ENCODE measurements at regions not wholly inside any gene's neighbourhood (a gene's known extent, or its start where the extent isn't known, plus 50 kb on each side); places are given as distances from the start of the nearest gene placed in this dataset.

GRCh38 chr4:14022456-14022855 is 394.9 kb upstream of the BOD1L1 start:
- DNase-seq (ENCODE audit: low spot score): no peak
- no peak for ATAC-seq
- peaks cover 5% of the 10 kb centered on the region for H3K9me3 Mint-ChIP-seq

DNA sequence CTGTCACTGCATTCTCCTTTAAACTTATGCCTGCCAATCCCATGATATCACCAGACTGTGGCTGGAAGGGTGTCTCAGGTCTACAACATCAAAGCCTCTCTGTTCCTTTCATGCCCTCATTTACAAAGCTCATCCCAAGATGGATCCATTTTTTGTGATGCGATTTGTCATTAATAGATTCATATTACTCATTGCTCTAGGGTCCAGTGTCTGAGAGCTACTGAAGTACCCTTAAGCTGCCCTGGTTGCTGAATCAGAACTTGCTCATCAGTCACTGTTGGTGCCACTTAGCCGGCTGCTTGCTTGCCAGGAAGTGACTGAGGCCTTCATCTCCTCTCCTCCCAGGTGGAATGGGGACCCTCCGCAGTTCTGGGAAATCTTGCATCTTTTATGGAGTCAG is 395.5 kb upstream of the BOD1L1 start:
- H3K9me3 Mint-ChIP-seq: peaks cover 5% of the 10 kb centered on the region
- no peak for ATAC-seq
- DNase-seq (ENCODE audit: low spot score): no peak
- H3K27ac Mint-ChIP-seq: no peak overlapping the region
- no peaks in the 10 kb centered on the region for H3K4me1 Mint-ChIP-seq (ENCODE audit: low read depth in 2 of 2)
- H3K36me3 Mint-ChIP-seq: no peaks in the 10 kb centered on the region
- no peaks in the 10 kb centered on the region for H3K27me3 Mint-ChIP-seq
- H3K4me3 Mint-ChIP-seq: no peak overlapping the region

More at GRCh38 chr4:14022456-14022855, 394.9 kb upstream of the BOD1L1 start:
- H3K27ac Mint-ChIP-seq: no peak overlapping the region
- no peaks in the 10 kb centered on the region for H3K36me3 Mint-ChIP-seq
- no peak overlapping the region for H3K4me3 Mint-ChIP-seq
- H3K27me3 Mint-ChIP-seq: no peaks in the 10 kb centered on the region
- no peaks in the 10 kb centered on the region for H3K4me1 Mint-ChIP-seq (ENCODE audit: low read depth in 2 of 2)

GRCh38 chr4:14023896-14024295 is 396.4 kb upstream of the BOD1L1 start:
- no peak overlapping the region for H3K4me3 Mint-ChIP-seq

DNA sequence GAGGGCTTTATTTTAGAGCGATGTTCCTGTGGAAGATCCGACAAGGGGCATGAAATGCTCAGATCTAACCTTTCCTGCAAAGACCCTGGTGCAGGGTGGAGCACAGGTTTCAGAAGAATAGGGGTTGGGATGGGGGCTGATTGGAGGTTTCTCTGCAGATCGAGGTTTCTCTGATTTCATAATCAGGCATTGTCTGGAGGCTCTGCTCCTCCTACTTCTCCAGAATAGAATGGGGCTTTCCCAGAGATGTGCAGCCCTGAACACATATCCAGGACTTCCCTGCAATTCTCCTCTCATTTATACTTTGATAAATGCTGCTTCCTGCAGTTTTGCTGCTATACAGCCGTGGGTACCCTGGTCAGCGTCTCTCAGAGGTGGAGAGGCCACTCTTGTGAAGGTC is 397.6 kb upstream of the BOD1L1 start:
- no peaks in the 10 kb centered on the region for H3K36me3 Mint-ChIP-seq
- no peaks in the 10 kb centered on the region for H3K4me1 Mint-ChIP-seq (ENCODE audit: low read depth in 2 of 2)
- ATAC-seq: no peak
- no peaks in the 10 kb centered on the region for H3K27me3 Mint-ChIP-seq
- no peak for DNase-seq (ENCODE audit: low spot score)
- no peak overlapping the region for H3K4me3 Mint-ChIP-seq
- H3K9me3 Mint-ChIP-seq: peaks cover 5% of the 10 kb centered on the region
- no peak overlapping the region for H3K27ac Mint-ChIP-seq

More at GRCh38 chr4:14023896-14024295, 396.4 kb upstream of the BOD1L1 start:
- DNase-seq (ENCODE audit: low spot score) (no peak), ATAC-seq (no peak)
- peaks cover 5% of the 10 kb centered on the region for H3K9me3 Mint-ChIP-seq
- no peak overlapping the region for H3K27ac Mint-ChIP-seq
- H3K36me3 Mint-ChIP-seq: no peaks in the 10 kb centered on the region
- no peaks in the 10 kb centered on the region for H3K4me1 Mint-ChIP-seq (ENCODE audit: low read depth in 2 of 2)
- H3K27me3 Mint-ChIP-seq: no peaks in the 10 kb centered on the region

GRCh38 chr4:14025891-14026290 is 398.4 kb upstream of the BOD1L1 start:
- H3K9me3 Mint-ChIP-seq: peaks cover 6% of the 10 kb centered on the region
- no peaks in the 10 kb centered on the region for H3K27me3 Mint-ChIP-seq
- H3K4me1 Mint-ChIP-seq (ENCODE audit: low read depth in 2 of 2): no peaks in the 10 kb centered on the region
- H3K4me3 Mint-ChIP-seq: no peak overlapping the region
- ATAC-seq: no peak
- H3K36me3 Mint-ChIP-seq: no peaks in the 10 kb centered on the region
- H3K27ac Mint-ChIP-seq: no peak overlapping the region
- no peak for DNase-seq (ENCODE audit: low spot score)

DNA sequence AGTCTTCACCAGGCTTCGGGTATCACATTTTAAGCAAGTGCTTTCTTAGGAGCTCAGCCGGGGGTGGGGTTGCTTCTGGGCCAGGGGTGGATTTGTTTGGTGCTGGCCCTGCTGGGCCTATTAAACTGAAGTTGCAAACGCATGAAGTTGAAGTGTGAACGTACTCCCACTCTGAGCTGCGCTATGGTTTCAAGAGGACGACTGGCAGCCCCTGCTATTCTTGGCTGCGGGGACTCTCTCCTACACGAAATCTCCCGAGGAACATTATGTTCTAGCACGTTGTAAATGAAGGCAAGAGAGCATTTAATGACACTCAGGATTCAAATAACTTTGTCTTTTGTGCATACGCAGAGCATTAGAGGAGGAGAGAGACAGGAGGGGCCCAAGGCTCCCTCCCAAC is 401.3 kb upstream of the BOD1L1 start:
- H3K4me3 Mint-ChIP-seq: no peak overlapping the region
- no peak overlapping the region for H3K27ac Mint-ChIP-seq
- H3K4me1 Mint-ChIP-seq (ENCODE audit: low read depth in 2 of 2): no peaks in the 10 kb centered on the region
- no peaks in the 10 kb centered on the region for H3K36me3 Mint-ChIP-seq
- H3K27me3 Mint-ChIP-seq: no peaks in the 10 kb centered on the region
- no peak for ATAC-seq
- H3K9me3 Mint-ChIP-seq: peaks cover 10% of the 10 kb centered on the region
- no peak for DNase-seq (ENCODE audit: low spot score)

DNA sequence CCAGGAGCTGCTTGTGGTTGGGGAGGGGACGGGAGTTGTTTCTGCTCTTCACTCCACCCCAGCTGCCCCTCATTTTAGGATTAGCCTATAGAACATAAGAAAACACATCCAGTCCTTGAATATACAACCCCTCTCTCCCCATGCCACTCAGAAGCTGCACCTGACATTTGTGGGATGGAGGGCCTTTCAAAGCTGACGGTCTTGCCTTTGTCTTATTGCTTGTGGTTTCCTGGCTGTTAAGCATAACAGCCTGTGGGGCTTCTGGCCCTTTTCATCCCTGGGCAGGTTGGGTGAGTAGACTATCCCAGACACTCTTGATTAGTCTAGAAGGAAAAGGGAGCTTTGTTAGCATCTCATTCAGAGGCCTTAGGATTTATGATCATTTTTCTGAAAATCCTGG is 407.6 kb upstream of the BOD1L1 start:
- ATAC-seq: no peak
- no peak overlapping the region for H3K4me3 Mint-ChIP-seq

DNA sequence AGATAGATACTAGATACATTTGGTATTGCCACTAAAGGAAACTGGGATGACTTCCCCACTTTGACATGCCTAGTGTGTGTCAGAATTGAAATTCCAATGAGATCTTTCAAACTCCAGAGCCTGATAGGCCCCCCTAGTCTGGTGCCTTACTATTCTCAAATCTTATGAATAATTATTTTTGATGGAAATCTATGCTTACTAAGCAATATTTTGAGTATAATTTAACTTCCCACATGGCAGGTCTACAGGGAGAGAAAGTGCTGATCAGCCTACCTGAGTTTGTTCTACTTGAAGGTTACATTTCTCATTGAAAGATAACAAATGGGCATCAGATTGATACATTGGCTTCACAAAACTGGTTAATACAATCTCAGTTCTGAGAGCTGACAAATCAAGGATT is 415.7 kb upstream of the BOD1L1 start:
- H3K27ac Mint-ChIP-seq: no peak overlapping the region
- H3K4me1 Mint-ChIP-seq (ENCODE audit: low read depth in 2 of 2): no peaks in the 10 kb centered on the region
- no peaks in the 10 kb centered on the region for H3K27me3 Mint-ChIP-seq
- H3K36me3 Mint-ChIP-seq: no peaks in the 10 kb centered on the region
- no peak for DNase-seq (ENCODE audit: low spot score)
- ATAC-seq: no peak
- H3K4me3 Mint-ChIP-seq: no peak overlapping the region
- peaks cover 9% of the 10 kb centered on the region for H3K9me3 Mint-ChIP-seq

More for the DNA sequence above, 407.6 kb upstream of the BOD1L1 start:
- Mint-ChIP-seq H3K27me3 (no peaks in the 10 kb centered on the region), H3K4me1 (ENCODE audit: low read depth in 2 of 2) (no peaks in the 10 kb centered on the region), H3K27ac (no peak overlapping the region), H3K36me3 (no peaks in the 10 kb centered on the region), H3K9me3 (peaks cover 11% of the 10 kb centered on the region)
- no peak for DNase-seq (ENCODE audit: low spot score)

DNA sequence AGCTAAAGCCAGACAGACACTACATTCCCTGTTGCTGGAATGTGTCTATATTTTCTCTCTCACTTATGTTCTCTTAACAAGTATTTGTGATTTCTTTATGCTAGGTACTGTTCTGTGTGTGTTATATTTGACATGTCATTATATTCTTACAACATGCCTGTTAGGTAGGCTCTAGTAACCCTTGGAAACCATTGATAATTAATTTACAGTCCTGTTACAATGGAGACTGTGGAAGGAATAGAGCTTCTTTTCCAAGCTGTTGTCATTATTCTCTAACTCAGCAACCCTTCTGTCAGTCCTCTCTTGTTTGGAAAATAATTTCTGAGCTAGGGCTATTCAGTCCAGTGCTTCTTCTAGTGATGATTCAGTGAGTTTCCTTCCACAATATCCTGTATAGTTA is 419.1 kb upstream of the BOD1L1 start:
- Mint-ChIP-seq H3K9me3 (peaks cover 2% of the 10 kb centered on the region), H3K4me3 (no peak overlapping the region), H3K36me3 (no peaks in the 10 kb centered on the region), H3K27ac (no peak overlapping the region), H3K4me1 (ENCODE audit: low read depth in 2 of 2) (no peaks in the 10 kb centered on the region), H3K27me3 (no peaks in the 10 kb centered on the region)
- no peak for ATAC-seq
- DNase-seq (ENCODE audit: low spot score): no peak

DNA sequence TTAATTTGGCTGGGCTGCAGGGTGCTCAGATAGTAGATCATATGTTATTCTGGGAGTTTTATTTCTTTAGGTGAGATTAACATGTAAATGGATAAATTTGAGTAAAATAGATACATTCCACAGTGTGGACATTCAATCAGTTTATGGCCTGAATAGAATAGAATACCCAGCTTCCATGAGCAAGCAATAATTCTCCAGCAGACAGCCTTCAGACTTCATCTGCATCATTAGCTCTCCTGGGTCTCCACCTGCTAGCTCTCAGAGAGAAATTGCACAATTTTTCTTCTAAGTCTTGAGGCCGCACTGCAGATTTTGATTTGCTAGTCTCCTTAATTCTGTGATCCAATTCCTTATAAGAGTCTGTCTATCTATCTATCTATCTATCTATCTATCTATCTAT is 420.3 kb upstream of the BOD1L1 start:
- DNase-seq (ENCODE audit: low spot score) (no peak), ATAC-seq (no peak)
- peaks cover 2% of the 10 kb centered on the region for H3K9me3 Mint-ChIP-seq
- no peaks in the 10 kb centered on the region for H3K36me3 Mint-ChIP-seq
- no peak overlapping the region for H3K27ac Mint-ChIP-seq
- no peaks in the 10 kb centered on the region for H3K4me1 Mint-ChIP-seq (ENCODE audit: low read depth in 2 of 2)
- H3K4me3 Mint-ChIP-seq: no peak overlapping the region
- no peaks in the 10 kb centered on the region for H3K27me3 Mint-ChIP-seq

GRCh38 chr4:14049946-14050345 is 422.4 kb upstream of the BOD1L1 start:
- Mint-ChIP-seq H3K9me3 (peaks cover 8% of the 10 kb centered on the region), H3K4me1 (ENCODE audit: low read depth in 2 of 2) (no peaks in the 10 kb centered on the region), H3K27me3 (no peaks in the 10 kb centered on the region), H3K36me3 (no peaks in the 10 kb centered on the region), H3K27ac (no peak overlapping the region), H3K4me3 (no peak overlapping the region)
- no peak for DNase-seq (ENCODE audit: low spot score)
- no peak for ATAC-seq

- H3K36me3 Mint-ChIP-seq: no peaks in the 10 kb centered on the region
- no peak overlapping the region for H3K27ac Mint-ChIP-seq
- no peaks in the 10 kb centered on the region for H3K4me1 Mint-ChIP-seq (ENCODE audit: low read depth in 2 of 2)
- H3K9me3 Mint-ChIP-seq: peaks cover 6% of the 10 kb centered on the region
- DNase-seq (ENCODE audit: low spot score) (no peak), ATAC-seq (no peak)
- H3K4me3 Mint-ChIP-seq: no peak overlapping the region
- no peaks in the 10 kb centered on the region for H3K27me3 Mint-ChIP-seq
These were observed 425.8 kb upstream of the BOD1L1 start for GRCh38 chr4:14053291-14053690.

DNA sequence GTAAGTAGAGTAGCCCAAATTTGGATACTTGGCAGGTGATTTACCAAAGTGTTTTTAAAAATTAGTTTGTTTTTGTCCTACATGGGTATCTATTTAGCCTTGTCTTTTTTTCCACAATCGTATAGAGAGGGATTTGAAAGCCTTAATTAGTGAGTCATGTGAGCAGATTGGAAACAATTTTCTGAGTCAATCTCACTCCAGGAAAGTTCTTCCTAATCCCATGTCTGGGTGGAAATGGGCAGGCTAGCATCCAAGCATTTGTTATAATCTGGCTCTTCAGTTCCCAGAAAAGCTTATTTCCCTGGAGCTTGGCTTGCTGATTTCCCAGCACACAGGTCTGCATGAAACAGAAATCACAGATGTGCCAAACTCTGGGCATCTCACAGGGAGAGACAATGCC is 426.9 kb upstream of the BOD1L1 start:
- H3K36me3 Mint-ChIP-seq: no peaks in the 10 kb centered on the region
- DNase-seq (ENCODE audit: low spot score) (no peak), ATAC-seq (no peak)
- no peak overlapping the region for H3K27ac Mint-ChIP-seq
- no peaks in the 10 kb centered on the region for H3K27me3 Mint-ChIP-seq
- peaks cover 6% of the 10 kb centered on the region for H3K9me3 Mint-ChIP-seq
- H3K4me1 Mint-ChIP-seq (ENCODE audit: low read depth in 2 of 2): no peaks in the 10 kb centered on the region
- no peak overlapping the region for H3K4me3 Mint-ChIP-seq

DNA sequence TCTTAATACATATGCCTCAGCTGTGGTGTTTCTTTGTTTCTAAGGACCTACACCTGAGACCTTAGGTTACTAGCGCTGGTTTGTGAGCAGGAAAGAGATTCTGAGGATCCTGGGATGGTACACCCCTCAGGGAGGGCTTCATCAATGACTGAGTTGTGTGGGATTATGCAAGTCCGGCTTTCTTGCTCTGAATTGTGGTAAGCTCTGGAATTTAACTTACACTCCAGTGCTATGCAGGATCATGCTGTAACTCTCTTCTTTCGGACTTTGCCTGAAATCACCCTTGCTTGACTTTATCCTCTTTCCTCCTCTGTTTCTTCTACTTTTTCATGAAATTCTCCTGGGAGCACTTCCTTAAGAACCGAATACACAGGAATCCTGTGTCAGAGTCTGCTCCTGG is 431.5 kb upstream of the BOD1L1 start:
- no peak for ATAC-seq
- Mint-ChIP-seq H3K27me3 (no peaks in the 10 kb centered on the region), H3K27ac (no peak overlapping the region), H3K9me3 (peaks cover 3% of the 10 kb centered on the region), H3K4me3 (no peak overlapping the region), H3K36me3 (no peaks in the 10 kb centered on the region), H3K4me1 (ENCODE audit: low read depth in 2 of 2) (no peaks in the 10 kb centered on the region)
- no peak for DNase-seq (ENCODE audit: low spot score)

DNA sequence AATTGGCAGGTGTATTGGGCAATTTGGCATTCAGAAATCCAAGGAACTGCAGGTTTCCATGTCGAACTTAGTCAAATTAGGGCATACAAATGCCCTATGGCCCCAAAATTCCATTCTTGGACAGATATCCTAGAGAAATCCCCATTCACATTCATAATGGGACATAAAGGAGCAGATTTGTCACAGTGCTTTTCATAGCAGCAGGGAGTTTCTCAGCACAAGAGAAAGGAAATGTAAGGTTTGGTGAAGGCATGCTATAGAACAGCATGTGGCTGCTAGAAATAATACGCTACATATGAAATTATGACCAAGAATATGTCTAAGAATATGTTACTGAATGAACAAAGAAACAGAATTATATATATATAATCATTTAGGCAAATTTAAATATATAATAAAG is 437.5 kb upstream of the BOD1L1 start:
- H3K9me3 Mint-ChIP-seq: no peaks in the 10 kb centered on the region
- DNase-seq (ENCODE audit: low spot score) (no peak), ATAC-seq (no peak)
- H3K36me3 Mint-ChIP-seq: no peaks in the 10 kb centered on the region
- H3K27ac Mint-ChIP-seq: no peak overlapping the region
- H3K4me3 Mint-ChIP-seq: no peak overlapping the region
- no peaks in the 10 kb centered on the region for H3K27me3 Mint-ChIP-seq
- H3K4me1 Mint-ChIP-seq (ENCODE audit: low read depth in 2 of 2): no peaks in the 10 kb centered on the region
